GM12874 (cell line): ENCODE measurements at regions not wholly inside any gene's neighbourhood (a gene's known extent, or its start where the extent isn't known, plus 50 kb on each side); places are given as distances from the start of the nearest gene placed in this dataset.
A peak's percentile ranks its signal among the peaks of the same experiment; 100 is the strongest.

Experiments
- CTCF ChIP-seq: IDR thresholded peaks from 2 replicates; pipeline ENCODE4 v1.5.1; 2011; ENCODE audit warnings: low read depth, mild to moderate bottlenecking, control low read depth, low read length, moderate library complexity; ENCODE audit not compliant: insufficient read depth

- TF ChIP-seq CTCF: no peak
Measured at GRCh38 chr3:137205394-137206045, 247.7 kb downstream of the IL20RB start.

GRCh38 chr3:137207616-137208015, 249.8 kb downstream of the IL20RB start:
- no peak for TF ChIP-seq CTCF

- peak; percentile 43 for TF ChIP-seq CTCF
Measured at GRCh38 chr3:137217733-137218132, 259.9 kb downstream of the IL20RB start.

GRCh38 chr3:137219801-137220445, 262.1 kb downstream of the IL20RB start:
- TF ChIP-seq CTCF: no peak

GRCh38 chr3:137222736-137223225, 265.0 kb downstream of the IL20RB start:
- TF ChIP-seq CTCF: no peak

- no peak for TF ChIP-seq CTCF
Measured at GRCh38 chr3:137224464-137224863, 266.7 kb downstream of the IL20RB start.

GRCh38 chr3:137242836-137243400, 285.1 kb downstream of the IL20RB start:
- TF ChIP-seq CTCF: no peak
